NB4 (cell line): ENCODE measurements at regions not wholly inside any gene's neighbourhood (a gene's known extent, or its start where the extent isn't known, plus 50 kb on each side); places are given as distances from the start of the nearest gene placed in this dataset.

ENCODE experiments used
- POLR2A ChIP-seq: IDR thresholded peaks from 2 replicates; pipeline ENCODE4 v1.6.1; 2011; ENCODE audit warnings: mild to moderate bottlenecking; ENCODE audit not compliant: insufficient read length; ENCODE audit errors: extremely low read depth
- TF ChIP-seq, protein P1 (sequence below): IDR thresholded peaks from one replicate; pipeline ENCODE4 v1.5.1; 2012; ENCODE audit warnings: low read depth, low read length
- TF ChIP-seq, protein P2 (sequence below): IDR thresholded peaks from 2 replicates; pipeline ENCODE4 v1.6.1; 2011; ENCODE audit warnings: low read depth, low read length

DNA sequence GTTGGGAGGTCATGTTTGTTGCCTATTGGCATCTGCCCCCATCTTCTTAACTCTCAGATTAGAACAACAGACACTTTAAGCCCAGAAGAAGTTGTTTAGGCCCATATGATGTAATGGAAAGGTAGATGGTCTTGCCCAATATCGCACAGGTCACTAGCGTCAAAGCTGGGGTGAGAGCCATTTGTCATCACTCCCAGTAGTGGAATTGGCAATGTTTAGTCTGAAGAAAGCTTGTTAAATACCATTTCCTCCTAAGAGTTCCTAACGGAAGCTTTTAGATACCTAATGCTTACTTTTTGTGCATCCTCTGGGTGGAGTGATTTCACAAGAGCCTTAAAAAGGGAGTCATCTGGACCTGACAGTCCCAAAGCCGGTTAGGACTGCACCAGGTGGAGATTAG is 125.4 kb downstream of the DACT1 start:
- TF ChIP-seq, protein P1, sequence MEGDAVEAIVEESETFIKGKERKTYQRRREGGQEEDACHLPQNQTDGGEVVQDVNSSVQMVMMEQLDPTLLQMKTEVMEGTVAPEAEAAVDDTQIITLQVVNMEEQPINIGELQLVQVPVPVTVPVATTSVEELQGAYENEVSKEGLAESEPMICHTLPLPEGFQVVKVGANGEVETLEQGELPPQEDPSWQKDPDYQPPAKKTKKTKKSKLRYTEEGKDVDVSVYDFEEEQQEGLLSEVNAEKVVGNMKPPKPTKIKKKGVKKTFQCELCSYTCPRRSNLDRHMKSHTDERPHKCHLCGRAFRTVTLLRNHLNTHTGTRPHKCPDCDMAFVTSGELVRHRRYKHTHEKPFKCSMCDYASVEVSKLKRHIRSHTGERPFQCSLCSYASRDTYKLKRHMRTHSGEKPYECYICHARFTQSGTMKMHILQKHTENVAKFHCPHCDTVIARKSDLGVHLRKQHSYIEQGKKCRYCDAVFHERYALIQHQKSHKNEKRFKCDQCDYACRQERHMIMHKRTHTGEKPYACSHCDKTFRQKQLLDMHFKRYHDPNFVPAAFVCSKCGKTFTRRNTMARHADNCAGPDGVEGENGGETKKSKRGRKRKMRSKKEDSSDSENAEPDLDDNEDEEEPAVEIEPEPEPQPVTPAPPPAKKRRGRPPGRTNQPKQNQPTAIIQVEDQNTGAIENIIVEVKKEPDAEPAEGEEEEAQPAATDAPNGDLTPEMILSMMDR, result no peak
- TF ChIP-seq, protein P2, sequence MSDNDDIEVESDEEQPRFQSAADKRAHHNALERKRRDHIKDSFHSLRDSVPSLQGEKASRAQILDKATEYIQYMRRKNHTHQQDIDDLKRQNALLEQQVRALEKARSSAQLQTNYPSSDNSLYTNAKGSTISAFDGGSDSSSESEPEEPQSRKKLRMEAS, result no peak
- TF ChIP-seq POLR2A, result no peak
